Neuronal stem cell (in vitro differentiated cells): ENCODE measurements at regions not wholly inside any gene's neighbourhood (a gene's known extent, or its start where the extent isn't known, plus 50 kb on each side); places are given as distances from the start of the nearest gene placed in this dataset.

ENCODE experiments used
- DNase-seq: peaks from one replicate; pipeline ENCODE4 v3.0.0-alpha.2; 2013; ENCODE audit warnings: low spot score
- H2AFZ ChIP-seq: one replicate; pipeline ENCODE4 v1.6.1; 2013; ENCODE audit warnings: mild to moderate bottlenecking, low read length, inconsistent platforms
- H2AK5ac ChIP-seq: 2 replicates; pipeline ENCODE4 v1.6.1; 2013; ENCODE audit warnings: low read depth, mild to moderate bottlenecking, inconsistent platforms, low read length, moderate library complexity, mixed read lengths
- H2BK120ac ChIP-seq: 2 replicates; pipeline ENCODE4 v1.6.1; 2013; ENCODE audit warnings: low read depth, mild to moderate bottlenecking, inconsistent platforms, low read length, moderate library complexity, mixed read lengths
- H2BK12ac ChIP-seq: one replicate; pipeline ENCODE4 v1.6.1; 2013; ENCODE audit warnings: low read length, inconsistent platforms
- H2BK15ac ChIP-seq: 2 replicates; pipeline ENCODE4 v1.6.1; 2013; ENCODE audit warnings: mild to moderate bottlenecking, low read length, inconsistent platforms, mixed read lengths
- H2BK5ac ChIP-seq: one replicate; pipeline ENCODE4 v1.6.1; 2013; ENCODE audit warnings: inconsistent platforms, mild to moderate bottlenecking, low read length, moderate library complexity
- H3K14ac ChIP-seq: one replicate; pipeline ENCODE4 v1.6.1; 2013; ENCODE audit warnings: low read length, inconsistent platforms
- H3K18ac ChIP-seq: 2 replicates; pipeline ENCODE4 v1.6.1; 2013; ENCODE audit warnings: low read length, inconsistent platforms
- H3K23ac ChIP-seq: 2 replicates; pipeline ENCODE4 v1.6.1; 2013; ENCODE audit warnings: low read depth, mild to moderate bottlenecking, mixed read lengths, low read length, inconsistent platforms; ENCODE audit not compliant: poor library complexity
- H3K27ac ChIP-seq: replicated peaks from 3 replicates; pipeline ENCODE4 v1.5.1; 2013; ENCODE audit warnings: low read length, inconsistent platforms
- H3K27me3 ChIP-seq, 3 experiments: 2 replicates each; pipeline ENCODE4 v1.6.1; 2013; ENCODE audit warnings: low read length in 3 of 3, mild to moderate bottlenecking in 2 of 3, inconsistent platforms in 1 of 3, low read depth in 1 of 3, mixed read lengths in 1 of 3, moderate library complexity in 1 of 3; ENCODE audit not compliant: control insufficient read depth in 3 of 3, insufficient read depth in 3 of 3
- H3K36me3 ChIP-seq, 2 donors: replicated peaks in 1 of 2; 2 replicates each; pipeline ENCODE4 v1.6.1; 2013; ENCODE audit warnings: low read length in 2 of 2; ENCODE audit not compliant: control insufficient read depth in 2 of 2, insufficient read depth in 2 of 2
- H3K4ac ChIP-seq: 2 replicates; pipeline ENCODE4 v1.6.1; 2013; ENCODE audit warnings: inconsistent platforms, mild to moderate bottlenecking, low read length, moderate library complexity
- H3K4me1 ChIP-seq, 2 donors: 1 replicate in 1 of 2; 2 replicates in 1 of 2; pipeline ENCODE4 v1.6.1; 2013; ENCODE audit warnings: low read length in 2 of 2, low read depth in 1 of 2; ENCODE audit not compliant: control insufficient read depth in 2 of 2, insufficient read depth in 1 of 2
- H3K4me2 ChIP-seq: one replicate; pipeline ENCODE4 v1.6.1; 2013; ENCODE audit warnings: mild to moderate bottlenecking, low read length, inconsistent platforms; ENCODE audit not compliant: insufficient read depth, poor library complexity, severe bottlenecking
- H3K4me3 ChIP-seq, 2 donors: 2 replicates each; pipeline ENCODE4 v1.5.1; 2013; ENCODE audit warnings: low read length in 2 of 2, mild to moderate bottlenecking in 2 of 2, inconsistent platforms in 1 of 2, moderate library complexity in 1 of 2
- H3K79me1 ChIP-seq: one replicate; pipeline ENCODE4 v1.6.1; 2013; ENCODE audit warnings: low read depth, mild to moderate bottlenecking, inconsistent platforms, low read length, moderate library complexity
- H3K9ac ChIP-seq: one replicate; pipeline ENCODE4 v1.6.1; 2013; ENCODE audit warnings: mild to moderate bottlenecking, low read depth, low read length, inconsistent platforms; ENCODE audit not compliant: poor library complexity
- H3K9me3 ChIP-seq, 2 donors: replicated peaks in 1 of 2; 2 replicates each; pipeline versions ENCODE3 to v1.6.1; 2013; ENCODE audit warnings: low read length in 2 of 2, mild to moderate bottlenecking in 2 of 2, inconsistent platforms in 1 of 2, low read depth in 1 of 2, mixed read lengths in 1 of 2, moderate library complexity in 1 of 2; ENCODE audit not compliant: control insufficient read depth in 2 of 2, insufficient read depth in 1 of 2
- H4K8ac ChIP-seq: one replicate; pipeline ENCODE4 v1.6.1; 2013; ENCODE audit warnings: low read depth, mild to moderate bottlenecking, inconsistent platforms, low read length, moderate library complexity
- H4K91ac ChIP-seq: one replicate; pipeline ENCODE4 v1.6.1; 2013; ENCODE audit warnings: low read length, low read depth, mild to moderate bottlenecking, inconsistent platforms; ENCODE audit not compliant: poor library complexity
- WGBS, 2 donors: extraction: QIAGEN DNeasy Blood & Tissue Kit; methylation state at CpG; one replicate each; pipeline ENCODE4 v1.1.7; 2013; ENCODE audit warnings: missing lambda C conversion rate in 2 of 2, mixed read lengths in 1 of 2; ENCODE audit not compliant: insufficient read length in 2 of 2, insufficient replicate concordance in 1 of 2; ENCODE audit errors: extremely low coverage in 2 of 2; 5-methylcytosine and 5-hydroxymethylcytosine counted together

DNA sequence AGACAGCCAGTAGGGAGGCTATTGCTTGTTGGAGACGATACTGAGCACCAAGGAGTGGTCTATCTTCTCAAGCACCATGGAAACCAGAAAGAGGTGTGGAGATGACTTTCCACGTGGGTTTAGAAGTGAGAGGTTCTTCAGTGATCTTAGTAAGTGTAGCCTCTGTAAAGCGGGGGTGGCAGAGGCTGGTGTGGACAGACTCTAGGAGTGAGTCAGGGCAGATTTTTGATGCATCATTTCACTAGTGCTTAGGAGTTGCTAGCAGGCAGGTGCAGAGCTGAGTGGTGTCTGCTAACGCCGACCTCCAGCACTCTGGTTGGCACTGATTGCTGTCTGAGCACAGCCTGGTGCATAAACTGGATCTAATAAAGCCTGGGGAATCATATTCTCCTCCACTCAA lies 78.4 kb upstream of the ADO start:
- Histone ChIP-seq H3K9ac (no peak overlapping the region), H2BK120ac (no peak overlapping the region), H3K27me3 (no peaks in the 10 kb centered on the region), H2BK5ac (no peak overlapping the region), H3K27ac (no peak overlapping the region), H2BK12ac (no peak overlapping the region), H3K23ac (no peak overlapping the region), H3K18ac (no peak overlapping the region), H3K4ac (no peak overlapping the region), H4K91ac (no peak overlapping the region), H2AK5ac (no peak overlapping the region), H4K8ac (no peak overlapping the region), H3K79me1 (no peaks in the 10 kb centered on the region), H3K4me1 (peaks cover 0 to 21% of the 10 kb centered on the region in 2 donors), H3K4me2 (no peak overlapping the region), H3K9me3 (no peaks in the 10 kb centered on the region), H3K14ac (no peak overlapping the region), H3K36me3 (no peaks in the 10 kb centered on the region), H2AFZ (no peak overlapping the region), H2BK15ac (no peak overlapping the region), H3K4me3 (no peak overlapping the region)
- WGBS, 2 donors: no CpG with 5 or more reads among the region's 5 CpGs
- DNase-seq: no peak

GRCh38 chr10:62726638-62727037 lies 77.9 kb upstream of the ADO start:
- H3K27me3 ChIP-seq: no peaks in the 10 kb centered on the region

GRCh38 chr10:62727934-62728333 lies 76.6 kb upstream of the ADO start:
- H3K18ac ChIP-seq: no peak overlapping the region
- H2BK5ac ChIP-seq: no peak overlapping the region
- H3K79me1 ChIP-seq: no peaks in the 10 kb centered on the region
- no peak overlapping the region for H3K4me3 ChIP-seq
- H3K4ac ChIP-seq: no peak overlapping the region
- H3K4me1 ChIP-seq: peaks cover 0 to 9% of the 10 kb centered on the region in 2 donors
- H2BK15ac ChIP-seq: no peak overlapping the region
- no peaks in the 10 kb centered on the region for H3K9me3 ChIP-seq
- no peak overlapping the region for H2BK12ac ChIP-seq
- no peaks in the 10 kb centered on the region for H3K27me3 ChIP-seq
- H2BK120ac ChIP-seq: no peak overlapping the region
- no peak for DNase-seq
- no peak overlapping the region for H3K9ac ChIP-seq
- no peak overlapping the region for H2AK5ac ChIP-seq
- no peak overlapping the region for H2AFZ ChIP-seq
- H3K14ac ChIP-seq: no peak overlapping the region
- H3K4me2 ChIP-seq: no peak overlapping the region
- H3K27ac ChIP-seq: no peak overlapping the region
- WGBS, 2 donors: no CpG with 5 or more reads among the region's 2 CpGs
- no peak overlapping the region for H4K8ac ChIP-seq
- no peaks in the 10 kb centered on the region for H3K36me3 ChIP-seq
- no peak overlapping the region for H3K23ac ChIP-seq
- no peak overlapping the region for H4K91ac ChIP-seq

More at GRCh38 chr10:62726638-62727037, 77.9 kb upstream of the ADO start:
- Histone ChIP-seq H3K23ac (no peak overlapping the region), H3K4me3 (no peak overlapping the region), H2AK5ac (no peak overlapping the region), H3K18ac (no peak overlapping the region), H2BK5ac (no peak overlapping the region), H2BK12ac (no peak overlapping the region), H3K27ac (no peak overlapping the region), H3K4me1 (peaks cover 0 to 16% of the 10 kb centered on the region in 2 donors), H3K4ac (no peak overlapping the region), H2AFZ (no peak overlapping the region), H4K8ac (no peak overlapping the region), H3K14ac (no peak overlapping the region), H2BK15ac (no peak overlapping the region), H3K9ac (no peak overlapping the region), H3K9me3 (no peaks in the 10 kb centered on the region), H2BK120ac (no peak overlapping the region), H3K4me2 (no peak overlapping the region), H4K91ac (no peak overlapping the region), H3K36me3 (no peaks in the 10 kb centered on the region), H3K79me1 (no peaks in the 10 kb centered on the region)
- WGBS, 2 donors: no CpG with 5 or more reads among the region's 2 CpGs
- no peak for DNase-seq

GRCh38 chr10:62728479-62728878 lies 76.0 kb upstream of the ADO start:
- H3K18ac ChIP-seq: no peak overlapping the region
- DNase-seq: no peak
- H3K36me3 ChIP-seq: no peaks in the 10 kb centered on the region
- no peak overlapping the region for H3K4me2 ChIP-seq
- no peak overlapping the region for H3K14ac ChIP-seq
- no peak overlapping the region for H2AK5ac ChIP-seq
- H2BK12ac ChIP-seq: no peak overlapping the region
- H3K23ac ChIP-seq: no peak overlapping the region
- H4K91ac ChIP-seq: no peak overlapping the region
- no peak overlapping the region for H3K4ac ChIP-seq
- H3K4me1 ChIP-seq: peaks cover 0 to 9% of the 10 kb centered on the region in 2 donors
- no peak overlapping the region for H2BK120ac ChIP-seq
- no peaks in the 10 kb centered on the region for H3K9me3 ChIP-seq
- WGBS, 2 donors: no CpG with 5 or more reads among the region's 1 CpG
- no peak overlapping the region for H3K4me3 ChIP-seq
- no peaks in the 10 kb centered on the region for H3K79me1 ChIP-seq
- H2BK15ac ChIP-seq: no peak overlapping the region
- H2BK5ac ChIP-seq: no peak overlapping the region
- no peaks in the 10 kb centered on the region for H3K27me3 ChIP-seq
- H3K9ac ChIP-seq: no peak overlapping the region
- no peak overlapping the region for H4K8ac ChIP-seq
- H3K27ac ChIP-seq: no peak overlapping the region
- no peak overlapping the region for H2AFZ ChIP-seq
